HG02588 (cell line): ENCODE measurements at regions not wholly inside any gene's neighbourhood (a gene's known extent, or its start where the extent isn't known, plus 50 kb on each side); places are given as distances from the start of the nearest gene placed in this dataset.
A peak's percentile ranks its signal among the peaks of the same experiment; 100 is the strongest.
"Not testable (repeated sequence)": the region's sequence is repeated elsewhere in the genome, so short reads cannot be mapped to it uniquely, and the experiment has no call there.

Experiments
- ATAC-seq: cut with Tn5 transposase; IDR thresholded peaks from one replicate; pipeline ENCODE4 v1.9.1; 2021; ENCODE audit warnings: mild to moderate bottlenecking, moderate library complexity; ENCODE audit not compliant: unreplicated experiment

GRCh38 chr15:28614420-28614819 is 61.1 kb downstream of the GOLGA6L25 start:
- not testable (repeated sequence) for ATAC-seq

GRCh38 chr15:28621704-28622103 is 68.3 kb downstream of the GOLGA6L25 start:
- not testable (repeated sequence) for ATAC-seq

GRCh38 chr15:28622197-28622596 is 68.8 kb downstream of the GOLGA6L25 start:
- ATAC-seq, result peak; percentile 49

- not testable (repeated sequence) for ATAC-seq
Measured at GRCh38 chr15:28624381-28624780, 71.0 kb downstream of the GOLGA6L25 start.

GRCh38 chr15:28639016-28639415 is 73.2 kb downstream of the GOLGA8M start:
- ATAC-seq, result not testable (repeated sequence)
